ENCODE measurements at regions not wholly inside any gene's neighbourhood (a gene's known extent, or its start where the extent isn't known, plus 50 kb on each side); places are given as distances from the start of the nearest gene placed in this dataset.

DNA sequence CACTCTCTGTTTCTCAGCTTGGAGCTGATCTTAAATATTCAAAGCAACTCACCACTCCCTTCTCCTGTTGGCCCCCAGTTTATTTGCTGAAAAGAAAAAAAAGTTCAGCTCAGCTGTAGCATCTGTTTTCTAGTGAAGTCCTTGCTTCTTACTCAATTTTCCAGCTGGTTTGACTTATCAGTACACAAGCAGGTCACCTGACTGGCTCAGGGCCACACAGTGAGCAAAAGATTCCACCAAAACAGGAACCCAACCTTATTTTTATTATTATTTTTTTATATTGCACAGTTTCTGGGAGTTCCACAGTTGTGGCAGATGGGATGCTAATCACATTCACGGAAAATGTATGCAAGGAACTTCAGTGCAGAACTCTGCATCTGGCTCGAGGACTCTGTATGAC, 390.7 kb upstream of the RGMA start:
- H3K9me3 ChIP-seq (ENCODE audit: low read depth) = no peaks in the 10 kb centered on the region
- TF ChIP-seq EZH2phosphoT487 (IDR thresholded peaks at IDR 0.05; ENCODE audit: insufficient read depth, low read depth) (no peak), EZH2 (IDR thresholded peaks at IDR 0.05; ENCODE audit: insufficient read depth, poor library complexity, severe bottlenecking) (no peak)
- no peak overlapping the region for H3K9ac ChIP-seq
- no peaks in the 10 kb centered on the region for H3K4me1 ChIP-seq (ENCODE audit: insufficient read depth)
- H3K27me3 ChIP-seq (replicated peaks; ENCODE audit: insufficient read depth) = no peaks in the 10 kb centered on the region
- H3K27ac ChIP-seq = no peak overlapping the region
- H3K9me2 ChIP-seq (ENCODE audit: insufficient read depth) = no peaks in the 10 kb centered on the region
- no peak for DNase-seq
- no peaks in the 10 kb centered on the region for H3K36me3 ChIP-seq (ENCODE audit: low read depth)
- in situ Hi-C loops (cut with MboI) = no loop called here
- WGBS, 2 experiments (ENCODE audit: low coverage in 1 of 2, low lambda C conversion rate in 2 of 2, missing lambda C conversion rate in 2 of 2) = 0 to 8% methylated on average over 2 of the region's 2 CpGs
- no peak overlapping the region for H2AFZ ChIP-seq
- no peak overlapping the region for H3K4me2 ChIP-seq (ENCODE audit: unreplicated experiment)
- H3F3A ChIP-seq (ENCODE audit: insufficient read depth) = no peaks in the 10 kb centered on the region
- H3K4me3 ChIP-seq = no peak overlapping the region
- H4K20me1 ChIP-seq (ENCODE audit: insufficient read depth) = no peaks in the 10 kb centered on the region
- no peaks in the 10 kb centered on the region for H3K79me2 ChIP-seq (ENCODE audit: insufficient read depth)

DNA sequence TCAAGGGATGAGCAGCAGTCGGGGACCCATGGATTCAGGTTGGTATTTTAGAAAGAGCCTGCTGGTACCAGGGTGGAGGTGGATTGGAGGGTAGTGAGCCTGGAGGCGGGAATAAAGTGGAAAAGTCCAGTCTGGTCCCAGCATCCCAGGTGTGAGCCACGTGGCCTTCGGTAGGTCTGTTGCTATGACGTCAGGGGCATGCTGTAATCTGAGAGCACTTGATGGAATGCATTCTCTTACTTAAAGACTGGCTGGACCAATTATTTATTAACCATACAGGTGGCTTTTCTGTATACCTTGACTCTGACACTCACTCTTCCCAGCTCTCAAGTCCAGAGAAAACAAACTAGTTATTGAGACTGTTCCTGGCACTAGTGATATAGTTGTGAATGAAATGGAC, 389.9 kb upstream of the RGMA start:
- Histone ChIP-seq H3K27ac (no peak overlapping the region), H2AFZ (no peak overlapping the region), H3K4me3 (no peak overlapping the region), H3K9me3 (ENCODE audit: low read depth) (no peaks in the 10 kb centered on the region), H3K27me3 (replicated peaks; ENCODE audit: insufficient read depth) (no peaks in the 10 kb centered on the region), H3K9me2 (ENCODE audit: insufficient read depth) (no peaks in the 10 kb centered on the region), H4K20me1 (ENCODE audit: insufficient read depth) (no peaks in the 10 kb centered on the region), H3K4me2 (ENCODE audit: unreplicated experiment) (no peak overlapping the region), H3F3A (ENCODE audit: insufficient read depth) (no peaks in the 10 kb centered on the region), H3K36me3 (ENCODE audit: low read depth) (no peaks in the 10 kb centered on the region), H3K9ac (no peak overlapping the region), H3K79me2 (ENCODE audit: insufficient read depth) (no peaks in the 10 kb centered on the region), H3K4me1 (ENCODE audit: insufficient read depth) (no peaks in the 10 kb centered on the region)
- WGBS, 2 experiments (ENCODE audit: low coverage in 1 of 2, low lambda C conversion rate in 2 of 2, missing lambda C conversion rate in 2 of 2) = 14 to 17% methylated on average over 5 of the region's 5 CpGs
- no peak for DNase-seq
- TF ChIP-seq EZH2phosphoT487 (IDR thresholded peaks at IDR 0.05; ENCODE audit: insufficient read depth, low read depth) (no peak), EZH2 (IDR thresholded peaks at IDR 0.05; ENCODE audit: insufficient read depth, poor library complexity, severe bottlenecking) (no peak)
- in situ Hi-C loops (cut with MboI) = no loop called here

DNA sequence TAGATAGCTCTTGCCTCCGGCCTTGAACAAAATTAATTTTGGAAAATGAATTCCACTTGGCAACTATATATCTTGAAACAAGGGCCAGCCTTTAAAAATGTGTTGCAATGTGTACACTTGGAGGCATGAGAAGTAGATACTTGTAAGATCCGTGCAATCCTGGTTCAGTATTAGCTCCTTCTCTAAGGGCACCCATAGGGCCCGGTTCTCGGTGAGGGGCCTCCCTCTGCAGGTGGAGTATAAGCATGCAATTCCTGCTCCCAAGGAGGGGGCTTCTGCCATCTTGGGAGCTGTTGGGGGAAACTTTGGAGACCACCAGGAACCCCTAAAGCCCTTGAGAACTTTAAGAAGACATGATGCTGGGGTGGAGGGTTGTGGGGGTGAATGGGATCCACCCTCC, 388.7 kb upstream of the RGMA start:
- Histone ChIP-seq H3K4me3 (no peak overlapping the region), H3K36me3 (ENCODE audit: low read depth) (no peaks in the 10 kb centered on the region), H3K9me2 (ENCODE audit: insufficient read depth) (no peaks in the 10 kb centered on the region), H3K9ac (no peak overlapping the region), H3K9me3 (ENCODE audit: low read depth) (no peaks in the 10 kb centered on the region), H3K4me2 (ENCODE audit: unreplicated experiment) (no peak overlapping the region), H3K4me1 (ENCODE audit: insufficient read depth) (no peaks in the 10 kb centered on the region), H4K20me1 (ENCODE audit: insufficient read depth) (no peaks in the 10 kb centered on the region), H3F3A (ENCODE audit: insufficient read depth) (no peaks in the 10 kb centered on the region), H3K79me2 (ENCODE audit: insufficient read depth) (no peaks in the 10 kb centered on the region), H3K27me3 (replicated peaks; ENCODE audit: insufficient read depth) (no peaks in the 10 kb centered on the region), H2AFZ (no peak overlapping the region), H3K27ac (no peak overlapping the region)
- WGBS, 2 experiments (ENCODE audit: low coverage in 1 of 2, low lambda C conversion rate in 2 of 2, missing lambda C conversion rate in 2 of 2) = 6 to 8% methylated on average over 4 of the region's 4 CpGs
- in situ Hi-C loops (cut with MboI) = no loop called here
- DNase-seq = no peak
- no peak for TF ChIP-seq EZH2 (IDR thresholded peaks at IDR 0.05; ENCODE audit: insufficient read depth, poor library complexity, severe bottlenecking)
- TF ChIP-seq EZH2phosphoT487 (IDR thresholded peaks at IDR 0.05; ENCODE audit: insufficient read depth, low read depth) = no peak

DNA sequence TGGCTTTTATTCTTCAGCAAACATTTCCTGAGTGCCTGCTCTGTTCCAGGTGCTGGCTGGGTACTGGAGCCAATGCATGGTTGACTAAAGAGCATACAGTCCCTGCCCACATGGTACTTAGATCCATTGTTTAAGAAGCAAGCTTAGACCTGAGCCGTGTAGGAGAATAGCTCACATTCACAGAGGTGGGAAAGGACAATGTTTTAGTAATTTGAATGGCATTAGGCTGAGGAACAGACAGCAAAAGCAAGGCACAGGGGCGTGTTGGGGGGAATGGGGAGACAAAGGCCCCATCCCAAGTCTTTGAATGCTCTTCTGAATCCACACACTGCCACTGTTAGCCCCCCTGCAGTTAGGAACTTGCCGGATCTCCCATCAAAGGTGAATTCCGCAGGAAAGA, 388.2 kb upstream of the RGMA start:
- Histone ChIP-seq H3K4me2 (ENCODE audit: unreplicated experiment) (no peak overlapping the region), H3K79me2 (ENCODE audit: insufficient read depth) (no peaks in the 10 kb centered on the region), H3K4me1 (ENCODE audit: insufficient read depth) (no peaks in the 10 kb centered on the region), H3F3A (ENCODE audit: insufficient read depth) (no peaks in the 10 kb centered on the region), H3K27me3 (replicated peaks; ENCODE audit: insufficient read depth) (no peaks in the 10 kb centered on the region), H3K9ac (no peak overlapping the region), H3K36me3 (ENCODE audit: low read depth) (no peaks in the 10 kb centered on the region), H3K9me2 (ENCODE audit: insufficient read depth) (no peaks in the 10 kb centered on the region), H4K20me1 (ENCODE audit: insufficient read depth) (no peaks in the 10 kb centered on the region), H2AFZ (no peak overlapping the region), H3K9me3 (ENCODE audit: low read depth) (no peaks in the 10 kb centered on the region), H3K27ac (no peak overlapping the region), H3K4me3 (no peak overlapping the region)
- TF ChIP-seq EZH2phosphoT487 (IDR thresholded peaks at IDR 0.05; ENCODE audit: insufficient read depth, low read depth) (no peak), EZH2 (IDR thresholded peaks at IDR 0.05; ENCODE audit: insufficient read depth, poor library complexity, severe bottlenecking) (no peak)
- WGBS, 2 experiments (ENCODE audit: low coverage in 1 of 2, low lambda C conversion rate in 2 of 2, missing lambda C conversion rate in 2 of 2) = 14 to 19% methylated on average over 4 of the region's 4 CpGs
- no peak for DNase-seq
- in situ Hi-C loops (cut with MboI) = no loop called here

DNA sequence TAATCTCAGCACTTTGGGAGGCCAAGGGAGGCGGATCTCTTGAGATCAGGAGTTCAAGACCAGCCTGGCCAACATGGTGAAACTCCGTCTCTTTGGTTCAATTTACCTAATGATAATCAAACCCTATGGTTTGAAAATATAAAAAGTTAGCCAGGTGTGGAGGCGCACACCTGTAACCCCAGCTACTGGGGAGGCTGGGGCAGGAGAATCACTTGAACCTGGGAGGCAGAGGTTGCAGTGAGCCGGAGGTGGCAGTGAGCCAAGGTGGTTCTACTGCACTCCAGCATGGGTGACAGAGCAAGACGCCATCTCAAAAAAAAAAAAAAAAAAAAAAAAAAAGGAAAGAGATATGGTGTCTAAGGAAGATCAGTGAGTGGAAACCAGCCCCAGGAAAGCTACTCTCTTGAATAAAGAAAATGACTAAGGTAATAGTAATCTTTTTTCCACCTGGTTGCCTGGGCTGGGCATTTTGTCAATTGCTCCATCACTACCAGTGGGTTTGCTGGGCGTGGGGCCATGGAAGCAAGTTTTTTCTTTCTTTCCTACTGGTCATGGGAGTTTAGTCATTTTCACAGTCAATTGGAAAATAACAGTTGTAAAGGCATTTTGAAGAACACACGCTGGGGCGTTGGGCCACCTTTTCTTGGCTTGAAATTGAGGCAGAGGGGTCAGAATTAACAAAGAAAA, 387.6 kb upstream of the RGMA start:
- Histone ChIP-seq H3K9ac (no peak overlapping the region), H3K4me2 (ENCODE audit: unreplicated experiment) (no peak overlapping the region), H3K4me3 (no peak overlapping the region), H3K36me3 (ENCODE audit: low read depth) (no peaks in the 10 kb centered on the region), H3K4me1 (ENCODE audit: insufficient read depth) (no peaks in the 10 kb centered on the region), H3K9me3 (ENCODE audit: low read depth) (no peaks in the 10 kb centered on the region), H3K9me2 (ENCODE audit: insufficient read depth) (no peaks in the 10 kb centered on the region), H3F3A (ENCODE audit: insufficient read depth) (no peaks in the 10 kb centered on the region), H2AFZ (no peak overlapping the region), H3K27me3 (replicated peaks; ENCODE audit: insufficient read depth) (no peaks in the 10 kb centered on the region), H3K27ac (no peak overlapping the region), H3K79me2 (ENCODE audit: insufficient read depth) (no peaks in the 10 kb centered on the region), H4K20me1 (ENCODE audit: insufficient read depth) (no peaks in the 10 kb centered on the region)
- DNase-seq = no peak
- in situ Hi-C loops (cut with MboI) = no loop called here
- 27 to 30% methylated on average over 8 of the region's 8 CpGs for WGBS, 2 experiments (ENCODE audit: low coverage in 1 of 2, low lambda C conversion rate in 2 of 2, missing lambda C conversion rate in 2 of 2)
- no peak for TF ChIP-seq EZH2phosphoT487 (IDR thresholded peaks at IDR 0.05; ENCODE audit: insufficient read depth, low read depth)
- no peak for TF ChIP-seq EZH2 (IDR thresholded peaks at IDR 0.05; ENCODE audit: insufficient read depth, poor library complexity, severe bottlenecking)
